Dedifferentiated amniotic fluid mesenchymal stem cell (primary cell): ENCODE measurements at regions not wholly inside any gene's neighbourhood (a gene's known extent, or its start where the extent isn't known, plus 50 kb on each side); places are given as distances from the start of the nearest gene placed in this dataset.
"Not testable (repeated sequence)": the region's sequence is repeated elsewhere in the genome, so short reads cannot be mapped to it uniquely, and the experiment has no call there.

Experiments used
- DNase-seq: peaks from one replicate; pipeline ENCODE4 v3.0.0-alpha.2; 2016; ENCODE audit errors: extremely low spot score

- no peak for DNase-seq
These were observed 1197.0 kb downstream of the AMY1C start for GRCh38 chr1:104946558-104947210.

GRCh38 chr1:104953555-104953954, 1203.9 kb downstream of the AMY1C start:
- DNase-seq: no peak

- DNase-seq: no peak
These were observed 1223.8 kb downstream of the AMY1C start for GRCh38 chr1:104973516-104973915.

- DNase-seq: no peak
These were observed 1230.0 kb downstream of the AMY1C start for GRCh38 chr1:104979651-104980050.

GRCh38 chr1:104987210-104987609, 1237.5 kb downstream of the AMY1C start:
- DNase-seq: no peak

- no peak for DNase-seq
These were observed 1239.3 kb downstream of the AMY1C start for GRCh38 chr1:104989012-104989411.

- DNase-seq: no peak
These were observed 1242.0 kb downstream of the AMY1C start for GRCh38 chr1:104991702-104992101.

GRCh38 chr1:105000793-105001192, 1251.1 kb downstream of the AMY1C start:
- no peak for DNase-seq

- DNase-seq: no peak
These were observed 1254.8 kb downstream of the AMY1C start for GRCh38 chr1:105004515-105004914.

GRCh38 chr1:105005594-105006195, 1256.0 kb downstream of the AMY1C start:
- no peak for DNase-seq

GRCh38 chr1:105017587-105017986, 1267.9 kb downstream of the AMY1C start:
- DNase-seq: no peak

- no peak for DNase-seq
These were observed 1274.0 kb downstream of the AMY1C start for GRCh38 chr1:105023719-105024118.

- DNase-seq: no peak
These were observed 1278.3 kb downstream of the AMY1C start for GRCh38 chr1:105027838-105028471.

GRCh38 chr1:105072446-105072845, 1322.7 kb downstream of the AMY1C start:
- no peak for DNase-seq

- DNase-seq: no peak
These were observed 1323.2 kb downstream of the AMY1C start for GRCh38 chr1:105072850-105073249.

- no peak for DNase-seq
These were observed 1324.0 kb downstream of the AMY1C start for GRCh38 chr1:105073660-105074059.

GRCh38 chr1:105083611-105084010, 1333.9 kb downstream of the AMY1C start:
- no peak for DNase-seq

- DNase-seq: no peak
These were observed 1337.8 kb downstream of the AMY1C start for GRCh38 chr1:105087506-105087905.

- no peak for DNase-seq
These were observed 1338.5 kb downstream of the AMY1C start for GRCh38 chr1:105088166-105088565.

GRCh38 chr1:105093893-105094292, 1344.2 kb downstream of the AMY1C start:
- DNase-seq: not testable (repeated sequence)

- no peak for DNase-seq
These were observed 1350.4 kb downstream of the AMY1C start for GRCh38 chr1:105100102-105100501.

GRCh38 chr1:105101261-105101660, 1351.6 kb downstream of the AMY1C start:
- DNase-seq: no peak

GRCh38 chr1:105102371-105102770, 1352.7 kb downstream of the AMY1C start:
- no peak for DNase-seq
